BJ (cell line): ENCODE measurements at regions not wholly inside any gene's neighbourhood (a gene's known extent, or its start where the extent isn't known, plus 50 kb on each side); places are given as distances from the start of the nearest gene placed in this dataset.
"Not testable (repeated sequence)": the region's sequence is repeated elsewhere in the genome, so short reads cannot be mapped to it uniquely, and the experiment has no call there.

ENCODE experiments used
- CTCF ChIA-PET: fragments of 350-600 bp; formaldehyde crosslinking; extraction: SDS; loops from one replicate; lab custom pipeline; 2021; ENCODE audit warnings: antibody characterized with exemption, inconsistent platforms; lab: Yijun Ruan, JAX
- POLR2A ChIA-PET: fragments of 300-600 bp; sonication (Branson Sonifier 250); formaldehyde crosslinking; extraction: SDS; loops from one replicate; lab custom pipeline; 2021; ENCODE audit warnings: antibody characterized with exemption; lab: Charles Lee
- DNase-seq: peaks from one replicate; pipeline ENCODE4 v3.0.0-alpha.2; 2011; ENCODE audit warnings: low read depth
- H3K27me3 ChIP-seq: 2 replicates; pipeline ENCODE4 v1.6.0; 2011; ENCODE audit warnings: low read length; ENCODE audit not compliant: control insufficient read depth, insufficient read depth
- H3K36me3 ChIP-seq: 2 replicates; pipeline ENCODE4 v1.5.1; 2011; ENCODE audit warnings: low read length; ENCODE audit not compliant: control insufficient read depth, insufficient read depth
- H3K4me3 ChIP-seq: 2 replicates; pipeline ENCODE4 v1.5.1; 2011; ENCODE audit warnings: low read depth, mild to moderate bottlenecking, control low read depth, low read length
- TF ChIP-seq, protein P1 (sequence below): IDR thresholded peaks from 2 replicates; pipeline ENCODE4 v1.5.1; 2011; ENCODE audit warnings: low read depth, mild to moderate bottlenecking, control low read depth, inconsistent platforms, low read length, moderate library complexity; ENCODE audit not compliant: insufficient read depth

DNA sequence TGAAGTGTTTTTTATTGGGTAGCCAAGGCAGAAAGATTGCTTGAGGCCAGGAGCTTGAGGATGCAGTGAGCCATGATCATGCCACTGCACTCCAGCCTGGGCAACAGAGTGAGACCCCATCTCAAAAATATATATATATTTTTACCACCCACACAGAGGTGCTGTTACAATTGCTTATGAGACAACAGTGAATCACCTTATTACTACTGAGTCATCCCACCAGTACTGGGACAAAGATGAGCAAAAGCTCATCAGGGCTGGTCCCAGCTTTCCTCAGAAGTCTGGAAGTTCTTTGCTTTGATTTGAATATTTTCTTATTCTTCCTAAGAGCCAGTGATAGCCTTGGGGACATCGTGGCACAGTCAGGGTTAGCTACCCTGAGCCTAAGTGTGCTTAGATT lies 207.7 kb downstream of the SOX2 start:
- ChIA-PET CTCF (no interaction called here), POLR2A (no interaction called here)
- H3K27me3 ChIP-seq, result no peaks in the 10 kb centered on the region
- TF ChIP-seq, protein P1, sequence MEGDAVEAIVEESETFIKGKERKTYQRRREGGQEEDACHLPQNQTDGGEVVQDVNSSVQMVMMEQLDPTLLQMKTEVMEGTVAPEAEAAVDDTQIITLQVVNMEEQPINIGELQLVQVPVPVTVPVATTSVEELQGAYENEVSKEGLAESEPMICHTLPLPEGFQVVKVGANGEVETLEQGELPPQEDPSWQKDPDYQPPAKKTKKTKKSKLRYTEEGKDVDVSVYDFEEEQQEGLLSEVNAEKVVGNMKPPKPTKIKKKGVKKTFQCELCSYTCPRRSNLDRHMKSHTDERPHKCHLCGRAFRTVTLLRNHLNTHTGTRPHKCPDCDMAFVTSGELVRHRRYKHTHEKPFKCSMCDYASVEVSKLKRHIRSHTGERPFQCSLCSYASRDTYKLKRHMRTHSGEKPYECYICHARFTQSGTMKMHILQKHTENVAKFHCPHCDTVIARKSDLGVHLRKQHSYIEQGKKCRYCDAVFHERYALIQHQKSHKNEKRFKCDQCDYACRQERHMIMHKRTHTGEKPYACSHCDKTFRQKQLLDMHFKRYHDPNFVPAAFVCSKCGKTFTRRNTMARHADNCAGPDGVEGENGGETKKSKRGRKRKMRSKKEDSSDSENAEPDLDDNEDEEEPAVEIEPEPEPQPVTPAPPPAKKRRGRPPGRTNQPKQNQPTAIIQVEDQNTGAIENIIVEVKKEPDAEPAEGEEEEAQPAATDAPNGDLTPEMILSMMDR, result no peak
- no peaks in the 10 kb centered on the region for H3K36me3 ChIP-seq
- H3K4me3 ChIP-seq, result no peak overlapping the region
- no peak for DNase-seq

DNA sequence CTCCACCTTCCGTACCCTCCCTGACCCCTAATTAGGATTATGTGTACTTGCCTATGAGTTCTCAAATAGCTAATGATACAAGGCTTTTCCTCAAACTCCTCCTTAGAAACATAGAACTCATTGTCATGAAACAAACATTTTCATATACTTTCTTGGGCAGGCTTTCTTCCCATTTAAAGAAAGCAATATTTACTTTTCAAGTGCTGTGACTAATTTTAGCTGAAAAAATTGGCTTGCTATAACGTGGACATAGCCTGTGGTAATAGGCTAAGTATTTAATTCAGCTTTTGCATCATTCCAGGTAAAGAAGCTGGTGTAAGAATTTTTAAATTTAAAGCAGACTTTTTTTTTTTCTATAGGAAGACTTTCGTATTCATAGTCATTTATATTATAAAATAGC lies 208.7 kb downstream of the SOX2 start:
- DNase-seq, result no peak
- TF ChIP-seq, protein P1, result no peak
- Histone ChIP-seq H3K4me3 (no peak overlapping the region), H3K27me3 (no peaks in the 10 kb centered on the region), H3K36me3 (no peaks in the 10 kb centered on the region)
- ChIA-PET POLR2A (no interaction called here), CTCF (no interaction called here)

DNA sequence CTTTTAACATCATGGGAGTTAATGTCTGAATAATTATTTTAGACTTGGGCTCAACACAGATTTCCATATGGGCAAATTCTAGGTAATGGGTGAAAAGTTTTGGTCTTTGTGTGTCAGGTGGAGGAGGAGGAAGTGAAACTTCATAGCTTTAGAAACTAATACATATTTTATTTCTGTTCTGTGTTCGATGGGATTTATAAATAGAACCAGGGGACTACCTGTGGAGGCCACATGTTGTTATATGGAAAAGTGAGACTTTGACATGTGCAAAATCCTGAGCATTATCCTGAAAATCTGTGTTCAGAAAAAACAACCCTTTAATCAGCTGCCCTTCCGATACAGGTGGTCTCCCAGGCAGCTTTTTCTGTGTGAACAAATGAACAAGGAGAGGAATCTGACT lies 209.5 kb downstream of the SOX2 start:
- CTCF ChIA-PET, result no interaction called here
- TF ChIP-seq, protein P1, result no peak
- H3K27me3 ChIP-seq, result no peaks in the 10 kb centered on the region
- POLR2A ChIA-PET, result no interaction called here
- H3K4me3 ChIP-seq, result no peak overlapping the region
- no peaks in the 10 kb centered on the region for H3K36me3 ChIP-seq
- DNase-seq, result no peak

DNA sequence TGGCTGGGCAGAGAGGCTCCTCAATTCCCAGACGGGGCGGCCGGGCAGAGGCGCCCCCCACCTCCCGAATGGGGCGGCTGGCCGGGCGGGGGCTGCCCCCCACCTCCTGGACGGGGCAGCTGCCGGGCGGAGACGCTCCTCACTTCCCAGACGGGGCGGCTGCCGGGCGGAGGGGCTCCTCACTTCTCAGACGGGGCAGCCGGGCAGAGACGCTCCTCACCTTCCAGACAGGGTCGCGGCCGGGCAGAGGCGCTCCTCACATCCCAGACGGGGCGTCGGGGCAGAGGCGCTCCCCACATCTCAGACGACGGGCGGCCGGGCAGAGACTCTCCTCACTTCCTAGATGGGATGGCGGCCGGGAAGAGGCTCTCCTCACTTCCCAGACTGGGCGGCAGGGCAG lies 214.1 kb downstream of the SOX2 start:
- H3K27me3 ChIP-seq, H3K36me3 ChIP-seq, DNase-seq, POLR2A ChIA-PET, CTCF ChIA-PET, H3K4me3 ChIP-seq: not testable (repeated sequence)

DNA sequence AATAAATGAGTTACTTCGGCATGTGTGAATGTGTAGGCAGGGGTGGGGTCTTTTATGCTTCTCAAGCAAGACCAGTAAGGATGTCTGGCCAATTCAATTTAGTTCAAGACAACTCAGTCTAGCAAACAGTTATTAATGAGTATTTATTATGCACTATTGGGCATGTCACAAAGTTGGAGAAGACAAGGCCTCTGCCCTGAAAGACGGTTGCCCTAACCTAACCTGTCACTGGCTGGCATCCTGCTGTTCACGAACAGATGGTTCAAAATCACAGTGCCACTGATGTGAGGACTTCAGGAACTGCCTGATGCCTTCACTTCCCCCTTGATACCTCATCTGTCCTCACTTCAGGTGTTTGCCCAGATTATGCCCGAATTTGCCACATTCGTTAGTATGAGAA lies 217.8 kb downstream of the SOX2 start:
- no peaks in the 10 kb centered on the region for H3K36me3 ChIP-seq
- TF ChIP-seq, protein P1, result no peak
- no peak overlapping the region for H3K4me3 ChIP-seq
- POLR2A ChIA-PET, result no interaction called here
- no peaks in the 10 kb centered on the region for H3K27me3 ChIP-seq
- no peak for DNase-seq
- CTCF ChIA-PET, result no interaction called here

DNA sequence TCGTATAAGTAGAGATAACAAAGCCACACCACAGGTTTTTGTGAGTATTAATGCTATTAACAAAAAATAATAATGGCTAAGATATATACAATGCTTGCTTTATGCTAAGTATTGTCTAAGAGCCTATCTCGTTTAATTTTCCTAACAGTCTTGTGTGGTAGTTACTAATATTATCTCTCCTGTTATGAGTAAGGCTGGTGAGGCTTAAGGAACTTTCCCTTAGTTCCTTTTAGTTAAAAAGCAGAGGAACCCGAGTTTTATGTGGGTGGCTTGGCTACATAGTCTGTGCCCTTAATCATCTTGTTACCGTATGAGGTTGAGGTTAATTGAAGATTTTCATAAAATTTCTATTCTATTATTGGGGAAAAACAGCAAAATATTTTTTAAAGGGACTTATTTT lies 218.4 kb downstream of the SOX2 start:
- TF ChIP-seq, protein P1, result no peak
- no peak for DNase-seq
- Histone ChIP-seq H3K36me3 (no peaks in the 10 kb centered on the region), H3K27me3 (no peaks in the 10 kb centered on the region), H3K4me3 (no peak overlapping the region)
- ChIA-PET CTCF (no interaction called here), POLR2A (no interaction called here)
